Activated T-helper 1 cell treated with anti-CD3 and anti-CD28 coated beads, Interleukin-2, amount 50 U/mL, for 16 hours (primary cell): ENCODE measurements at regions not wholly inside any gene's neighbourhood (a gene's known extent, or its start where the extent isn't known, plus 50 kb on each side); places are given as distances from the start of the nearest gene placed in this dataset.

ENCODE experiments used
- DNase-seq, 2 donors: peaks; one replicate each; pipeline ENCODE4 v3.0.0-alpha.2; 2020; ENCODE audit warnings: low read depth in 1 of 2, low spot score in 1 of 2

DNA sequence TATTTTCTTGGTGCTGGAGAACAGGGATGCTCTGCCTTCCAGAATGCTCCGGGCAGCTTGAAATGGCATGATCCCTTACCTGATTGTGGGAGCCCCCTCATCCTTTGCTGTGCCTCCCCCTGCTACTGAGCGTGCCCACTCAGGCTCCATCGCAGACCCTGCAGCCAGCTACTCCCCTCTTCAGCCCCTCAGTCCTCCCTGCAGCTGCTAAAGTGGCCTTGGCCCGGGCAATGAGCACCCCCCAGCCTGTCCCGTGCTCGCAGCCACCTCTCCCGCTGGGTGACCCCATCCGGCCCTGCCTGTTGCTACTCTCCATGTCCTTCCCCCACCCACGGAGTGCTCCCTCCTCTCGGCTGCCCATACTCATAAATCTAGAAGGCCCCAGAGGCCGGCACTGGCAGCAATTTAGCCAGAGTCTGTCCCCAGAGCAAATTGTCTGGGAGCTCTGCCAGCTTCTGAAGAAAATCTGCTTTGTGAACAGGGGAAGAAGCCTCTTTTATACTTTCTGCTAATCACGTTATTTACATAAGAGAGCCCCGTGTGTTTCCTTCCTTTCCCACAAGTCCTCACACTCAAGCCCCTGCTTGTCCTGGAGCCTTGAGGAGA, 143.7 kb upstream of the FRMD6 start:
- no peak for DNase-seq

DNA sequence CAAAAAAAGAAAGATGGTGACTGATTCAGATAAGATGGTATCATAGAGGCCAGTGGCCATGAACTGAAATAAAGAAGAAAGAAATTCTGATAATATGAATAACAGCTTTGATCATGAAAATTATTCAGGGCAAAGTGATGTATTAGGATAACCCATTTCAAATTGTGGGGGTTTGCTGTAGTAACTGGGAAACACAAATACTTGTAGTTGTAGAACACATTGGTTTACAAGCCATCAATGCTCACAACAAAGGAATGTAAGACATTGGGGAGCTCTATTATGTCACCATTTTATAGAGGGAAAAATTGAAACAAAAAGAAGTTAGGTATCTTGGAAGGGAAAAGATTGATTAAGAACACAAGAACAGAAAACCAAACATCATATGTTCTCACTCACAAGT, 140.4 kb upstream of the FRMD6 start:
- no peak for DNase-seq

DNA sequence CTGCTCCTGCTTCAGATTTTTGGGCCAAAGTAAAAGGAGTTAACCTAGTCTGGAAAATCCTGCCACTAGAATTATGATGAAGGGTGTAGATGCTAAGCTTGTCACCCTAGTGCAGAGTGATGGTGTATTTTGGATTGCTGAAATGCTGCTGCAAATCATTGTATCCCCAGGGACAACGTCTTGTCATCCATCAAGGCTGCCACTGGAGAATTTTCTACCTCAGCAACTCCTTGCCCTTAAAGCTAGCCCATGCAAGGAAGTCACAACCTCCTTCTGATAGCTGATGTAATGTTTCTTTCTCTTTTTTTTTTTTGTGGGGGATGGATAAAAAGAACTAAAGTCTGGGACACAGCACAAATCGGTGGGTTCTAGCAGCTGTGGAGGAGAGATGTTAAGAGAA, 139.4 kb upstream of the FRMD6 start:
- no peak for DNase-seq

DNA sequence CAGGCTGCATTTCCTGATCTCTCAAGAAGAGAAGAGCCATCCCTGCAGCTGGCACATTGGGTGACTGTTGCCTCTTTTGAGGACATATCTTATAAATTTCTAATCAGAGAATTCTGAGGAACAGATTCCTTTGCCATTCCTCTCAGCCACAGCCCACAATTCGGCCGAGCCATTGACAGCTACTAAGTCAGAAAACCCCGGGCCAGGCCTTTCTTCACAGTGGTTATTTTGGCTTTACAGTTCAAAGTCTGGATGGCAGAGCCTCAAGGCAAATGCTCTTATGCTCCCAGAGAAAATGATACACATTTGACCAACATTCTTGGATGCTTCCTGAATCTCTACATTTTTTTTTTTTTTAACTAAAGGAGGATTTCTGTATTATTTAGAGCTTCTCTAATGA, 138.4 kb upstream of the FRMD6 start:
- DNase-seq = no peak

DNA sequence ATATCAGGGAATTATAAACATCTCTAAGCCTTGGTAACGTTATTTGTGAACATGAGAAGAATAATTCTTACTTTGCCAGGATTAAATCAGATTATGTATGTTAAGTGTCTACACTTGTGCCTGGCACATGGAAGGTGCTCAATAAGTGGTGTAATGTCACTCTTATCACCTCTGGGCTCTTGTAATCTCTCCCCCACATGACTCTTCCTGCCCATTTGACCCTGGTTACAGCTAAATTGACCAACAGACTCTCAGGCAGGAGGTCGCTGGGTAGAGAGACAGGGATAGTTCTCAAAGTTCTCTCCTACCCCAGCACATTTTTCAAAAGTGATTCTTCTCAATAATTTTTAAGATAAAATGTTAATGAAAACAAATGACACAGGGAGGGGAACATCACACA, 137.8 kb upstream of the FRMD6 start:
- no peak for DNase-seq

DNA sequence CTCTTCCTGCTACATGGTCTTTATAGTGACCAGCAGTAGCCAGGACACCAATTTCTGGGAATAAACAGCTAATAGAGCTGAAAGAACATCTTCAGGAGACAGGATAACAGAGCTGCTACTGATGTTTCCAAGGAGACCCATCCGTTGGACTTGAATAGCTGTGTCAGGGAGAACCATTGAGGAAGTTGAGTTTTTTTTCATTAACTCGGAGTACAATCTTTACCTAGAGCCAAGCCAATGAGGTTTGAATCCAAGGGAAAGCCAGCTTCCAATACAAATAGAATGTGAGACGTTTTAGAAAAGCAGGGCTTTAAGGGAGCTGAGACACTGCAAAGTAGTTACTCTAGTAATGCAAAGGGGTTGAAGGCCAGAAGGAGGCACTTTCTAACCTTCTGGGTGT, 136.1 kb upstream of the FRMD6 start:
- DNase-seq = no peak

DNA sequence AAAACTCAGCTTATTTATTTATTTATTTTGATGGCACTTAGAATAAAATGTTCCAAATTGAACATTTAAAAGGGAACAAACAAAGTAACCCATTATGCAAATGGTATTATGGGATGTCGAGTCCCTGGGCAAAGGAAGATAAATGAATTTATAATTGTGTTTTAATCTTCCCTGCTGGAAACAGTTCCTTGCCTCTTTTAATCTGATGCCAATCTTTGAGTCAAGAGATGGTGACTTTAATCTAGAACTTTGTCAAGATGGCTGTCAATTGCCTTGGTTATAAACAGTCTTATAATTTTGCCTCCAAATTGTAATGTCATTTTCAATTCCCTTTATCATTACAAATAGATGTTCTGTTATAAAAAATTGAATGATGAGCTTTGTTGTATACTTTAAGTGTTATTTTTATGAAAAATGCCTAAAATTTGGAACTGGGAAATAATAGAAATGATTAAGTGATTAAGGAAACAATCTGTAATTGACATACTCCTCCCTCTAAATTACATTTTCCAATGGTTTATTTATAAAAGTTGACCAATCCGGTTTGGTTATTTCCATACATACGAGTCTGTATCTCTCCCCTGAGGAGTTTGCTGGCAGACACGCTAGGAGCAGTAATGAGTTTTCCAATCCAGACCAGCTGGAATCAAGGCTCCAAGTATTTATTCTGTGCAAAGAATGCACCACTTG, 134.9 kb upstream of the FRMD6 start:
- DNase-seq = no peak

DNA sequence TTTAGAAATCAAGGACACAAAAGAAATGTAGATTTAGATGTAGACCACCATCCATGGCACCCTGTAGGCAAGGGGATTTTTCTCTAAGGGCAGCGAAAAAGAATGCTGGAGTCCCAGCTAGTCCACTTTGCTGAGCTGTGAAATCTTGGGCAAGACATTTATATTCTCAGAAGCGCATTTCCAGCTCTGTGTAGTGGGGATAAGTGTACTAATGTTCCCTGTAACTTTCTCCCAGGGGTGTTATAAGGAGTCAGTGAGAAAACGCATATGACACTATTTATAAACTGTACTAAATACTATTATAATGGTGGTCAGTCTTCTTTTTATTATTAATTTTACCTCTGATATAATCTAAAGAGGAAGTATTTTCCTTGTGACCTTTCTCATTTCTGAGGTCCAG, 133.4 kb upstream of the FRMD6 start:
- DNase-seq = no peak

DNA sequence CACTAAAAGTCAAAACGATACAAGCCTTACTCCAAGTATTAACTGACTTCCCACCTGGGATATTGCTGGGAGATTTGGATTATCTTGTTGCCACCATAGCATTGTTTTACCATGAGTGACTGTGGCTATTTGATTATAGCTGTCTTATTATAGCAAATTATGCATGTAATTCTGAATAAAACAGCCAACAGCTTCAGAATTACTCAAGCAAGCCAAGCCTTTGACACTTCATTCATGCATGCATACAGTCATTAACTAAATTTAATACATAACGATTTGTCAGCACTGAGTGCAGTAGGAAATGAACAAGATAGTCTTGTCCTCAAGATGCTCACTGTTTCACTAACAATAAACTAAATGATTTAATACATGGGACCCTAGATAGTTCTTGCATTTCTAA, 133.0 kb upstream of the FRMD6 start:
- no peak for DNase-seq

DNA sequence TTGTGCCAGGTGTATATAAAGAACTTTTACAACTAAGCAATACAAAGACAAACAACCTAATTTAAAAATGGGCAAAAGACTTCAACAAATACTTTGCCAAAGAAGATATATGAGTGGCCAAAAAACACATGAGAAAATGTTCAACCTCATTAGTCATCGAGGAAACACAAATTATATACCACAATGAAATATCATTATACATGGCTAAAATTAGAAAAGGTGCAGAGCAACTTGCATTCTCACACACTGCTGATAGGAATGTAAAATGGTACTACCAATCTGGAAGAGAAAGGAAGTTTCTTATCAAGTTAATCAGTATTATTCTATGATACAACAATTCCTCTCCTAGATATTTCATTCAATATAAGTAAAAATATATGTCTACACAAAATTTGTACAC, 131.6 kb upstream of the FRMD6 start:
- no peak for DNase-seq

DNA sequence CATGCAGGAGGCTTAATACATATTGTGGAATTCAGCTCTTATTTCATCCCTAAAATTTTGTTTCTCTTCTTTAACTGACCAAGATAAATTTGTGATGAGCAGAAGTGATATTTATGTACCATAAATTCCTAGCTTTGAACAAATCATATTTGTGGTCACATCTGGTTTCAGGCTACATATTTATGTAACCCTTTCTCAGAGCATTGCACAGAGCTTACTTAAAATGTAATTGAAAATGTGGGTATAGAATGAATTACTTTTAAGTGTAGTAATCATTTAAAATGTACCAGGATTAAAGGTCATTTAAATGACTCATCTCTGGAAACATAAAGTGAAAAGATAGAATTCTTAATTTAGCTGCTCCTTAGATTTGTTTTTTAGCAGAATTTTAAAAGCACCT, 129.9 kb upstream of the FRMD6 start:
- DNase-seq = no peak

DNA sequence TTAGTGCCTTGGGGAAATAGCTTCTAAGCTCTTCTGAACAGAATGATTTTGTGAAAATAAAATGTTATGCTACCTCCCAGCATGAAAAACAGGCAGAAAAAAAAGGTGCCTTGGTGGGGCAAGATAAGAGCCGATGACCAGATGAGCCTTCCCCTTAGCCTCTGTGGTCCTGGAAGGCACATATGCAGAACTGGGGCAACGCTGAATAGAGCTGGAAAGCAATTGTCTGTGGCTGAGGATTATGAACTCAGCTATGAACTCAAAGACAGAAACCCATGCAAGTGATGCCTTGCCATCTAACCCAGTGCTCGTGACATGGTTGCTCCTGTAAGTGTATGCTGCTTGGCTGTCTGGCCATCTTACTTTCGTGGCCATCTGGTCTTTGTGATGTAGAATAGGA, 128.5 kb upstream of the FRMD6 start:
- DNase-seq = no peak

DNA sequence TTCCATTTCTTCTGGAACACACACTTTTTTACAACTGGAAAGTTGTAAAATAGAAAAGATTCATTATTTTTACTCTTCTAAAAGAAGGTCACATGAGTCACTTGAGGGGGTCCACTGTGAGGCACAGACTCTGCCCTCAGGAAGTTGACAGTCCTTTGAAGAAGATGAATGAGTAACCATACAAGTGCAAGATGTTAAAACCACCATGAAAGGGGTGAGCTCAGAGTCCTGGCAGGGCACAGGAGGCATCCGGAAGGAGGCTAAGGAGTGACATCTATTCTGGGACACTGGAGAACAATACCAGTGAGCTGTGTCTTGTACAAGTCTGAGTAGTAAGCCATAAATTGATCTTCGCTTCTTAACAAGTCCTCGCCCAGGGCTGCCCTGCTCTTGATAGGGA, 126.0 kb upstream of the FRMD6 start:
- no peak for DNase-seq

DNA sequence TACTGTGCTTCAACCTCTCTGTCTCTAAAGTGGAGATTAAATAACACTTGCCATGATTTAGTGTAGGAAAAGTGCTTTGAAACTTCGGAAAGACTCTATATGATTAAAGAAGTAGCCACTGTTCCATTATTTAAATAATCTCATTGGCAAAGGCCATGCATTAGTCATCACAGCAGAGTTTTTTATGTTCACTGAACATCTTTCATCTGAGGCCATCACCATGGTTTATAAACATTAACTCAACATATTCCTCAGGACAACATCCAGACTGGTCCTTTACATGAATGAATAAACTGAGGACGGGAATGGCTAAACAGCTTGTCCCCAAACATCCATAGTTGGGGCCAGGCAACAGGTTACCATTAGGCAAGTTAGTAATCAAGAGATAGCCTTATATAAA, 124.6 kb upstream of the FRMD6 start:
- DNase-seq = no peak

DNA sequence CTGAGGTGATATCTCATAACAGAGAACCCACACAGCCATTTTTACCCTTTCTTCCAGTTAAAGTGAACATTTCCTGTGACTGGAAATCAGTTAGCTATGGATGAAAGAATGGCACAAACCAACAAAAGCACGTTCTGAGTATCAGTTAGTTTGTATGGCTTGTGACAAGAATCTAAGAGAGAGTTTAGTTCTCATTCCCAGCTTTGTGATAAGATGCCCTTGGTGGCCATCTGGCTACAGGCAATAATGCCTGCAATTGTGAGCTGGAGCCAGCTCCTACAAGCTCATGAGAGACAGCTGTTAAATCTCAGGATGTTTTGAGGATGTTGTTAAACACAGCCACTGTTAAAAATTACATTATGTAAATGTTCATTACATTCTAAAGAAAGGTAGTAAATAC, 122.0 kb upstream of the FRMD6 start:
- DNase-seq = no peak

DNA sequence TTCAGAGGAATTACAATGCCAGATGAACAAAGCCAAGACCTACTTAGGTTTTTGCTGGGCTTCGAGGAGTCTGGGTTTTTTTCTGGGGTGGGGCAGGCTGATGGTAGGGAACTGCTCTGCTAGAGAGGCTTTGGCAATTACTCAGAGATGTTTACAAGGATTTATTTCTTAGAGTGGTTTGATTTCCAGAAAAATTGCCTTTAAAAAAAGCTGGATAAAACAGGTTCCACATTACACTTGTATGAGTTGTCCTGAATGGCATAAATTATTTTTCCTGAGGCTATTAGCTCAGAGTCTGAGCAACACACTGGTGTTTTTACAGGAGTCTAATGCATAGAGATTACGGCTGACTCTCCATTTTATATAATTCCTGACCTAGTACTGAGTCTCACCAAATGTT, 118.5 kb upstream of the FRMD6 start:
- DNase-seq = no peak

DNA sequence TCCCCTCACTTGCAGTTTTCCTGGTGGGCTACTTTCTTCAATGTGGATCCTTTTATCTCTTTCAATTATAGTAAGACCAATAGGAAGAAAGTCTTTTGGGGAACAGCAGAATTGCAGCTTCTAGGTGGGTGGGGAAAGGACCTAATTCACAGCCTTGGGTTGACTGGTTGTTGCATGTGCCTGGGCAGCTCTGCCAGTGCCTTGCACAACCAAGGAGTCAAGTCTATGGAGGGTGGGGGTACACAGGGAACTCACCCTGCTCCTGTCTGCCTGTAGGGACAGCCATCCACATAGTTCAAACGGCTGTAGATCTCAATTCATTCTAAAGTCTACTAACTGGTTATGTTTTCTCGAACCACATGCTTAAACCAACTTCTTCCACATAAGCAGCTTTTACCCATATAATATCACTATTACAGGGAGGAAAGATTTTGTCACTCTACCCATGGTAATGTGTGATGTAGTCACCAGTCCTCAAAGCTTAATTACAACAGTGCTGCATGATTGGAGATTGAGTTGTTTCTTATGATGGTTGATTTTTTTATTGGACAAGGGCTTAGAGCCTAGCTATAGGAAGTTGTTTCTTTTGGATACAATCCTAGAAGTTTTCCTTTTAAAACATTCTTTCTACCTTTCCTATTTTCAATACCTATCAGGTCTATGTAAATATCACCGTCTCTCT, 117.7 kb upstream of the FRMD6 start:
- no peak for DNase-seq

DNA sequence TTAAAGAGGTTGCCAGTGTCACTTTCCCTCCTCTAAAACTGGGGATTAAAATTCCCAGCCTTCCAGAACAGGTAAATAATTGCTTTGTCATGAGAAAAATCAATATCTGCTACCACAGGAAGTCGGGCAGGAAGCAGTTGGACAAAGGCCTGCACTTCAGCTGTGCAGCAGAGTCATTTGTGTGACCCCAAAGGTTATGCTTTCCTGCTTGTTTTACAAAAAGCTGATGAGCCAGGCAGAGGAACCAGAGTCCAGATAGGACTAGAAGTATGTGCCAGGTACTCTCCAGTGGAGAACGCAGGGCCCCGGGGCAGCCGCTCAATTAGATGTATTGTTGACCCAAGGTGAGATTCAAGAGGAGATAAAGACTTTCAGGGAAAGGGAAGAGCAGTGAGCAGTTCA, 117.1 kb upstream of the FRMD6 start:
- no peak for DNase-seq

DNA sequence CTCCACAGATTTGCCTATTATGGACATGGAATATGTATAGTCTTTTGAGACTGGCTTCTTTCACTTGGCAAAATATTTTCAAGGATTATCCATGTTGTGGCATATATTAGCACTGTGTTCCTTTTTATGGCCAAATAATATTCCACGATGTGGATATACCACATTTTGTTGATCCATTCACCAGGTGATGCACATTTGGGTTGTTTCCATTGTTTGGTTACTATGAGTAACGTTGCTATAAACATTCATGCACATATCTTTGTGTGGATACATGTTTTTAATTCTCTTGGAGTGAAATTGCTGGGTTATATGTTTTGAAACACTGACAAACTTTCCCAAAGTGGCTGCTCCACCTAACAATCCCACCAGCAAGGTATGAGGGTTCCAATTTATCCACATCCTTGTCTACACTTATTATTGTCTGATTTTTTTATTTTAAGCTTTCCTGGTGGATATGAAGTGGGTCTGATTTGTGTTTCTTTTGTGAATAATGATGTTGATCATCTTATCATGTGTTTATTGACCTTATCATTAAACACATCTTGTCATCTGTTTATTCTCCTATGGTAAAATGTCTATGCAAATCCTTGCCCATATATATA, 116.2 kb upstream of the FRMD6 start:
- DNase-seq = no peak

DNA sequence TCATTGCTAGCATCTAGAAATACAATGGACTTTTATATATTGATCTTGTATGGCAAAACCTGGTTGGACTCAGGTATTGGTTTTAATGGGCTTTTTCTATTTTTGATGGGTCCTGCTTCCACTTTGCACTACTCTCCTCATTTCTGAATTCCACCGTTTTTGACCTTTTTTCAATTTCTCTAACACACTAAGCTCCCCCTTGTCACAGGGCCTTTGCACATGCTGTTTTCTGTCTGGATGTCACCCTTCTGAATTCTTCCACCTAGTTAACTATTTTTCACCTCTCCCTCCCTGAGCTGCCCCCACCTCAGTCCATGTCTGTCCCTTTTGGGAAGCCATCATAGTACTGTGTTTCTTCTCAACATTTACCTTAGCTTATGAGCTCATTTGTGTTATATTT, 112.7 kb upstream of the FRMD6 start:
- DNase-seq = no peak

DNA sequence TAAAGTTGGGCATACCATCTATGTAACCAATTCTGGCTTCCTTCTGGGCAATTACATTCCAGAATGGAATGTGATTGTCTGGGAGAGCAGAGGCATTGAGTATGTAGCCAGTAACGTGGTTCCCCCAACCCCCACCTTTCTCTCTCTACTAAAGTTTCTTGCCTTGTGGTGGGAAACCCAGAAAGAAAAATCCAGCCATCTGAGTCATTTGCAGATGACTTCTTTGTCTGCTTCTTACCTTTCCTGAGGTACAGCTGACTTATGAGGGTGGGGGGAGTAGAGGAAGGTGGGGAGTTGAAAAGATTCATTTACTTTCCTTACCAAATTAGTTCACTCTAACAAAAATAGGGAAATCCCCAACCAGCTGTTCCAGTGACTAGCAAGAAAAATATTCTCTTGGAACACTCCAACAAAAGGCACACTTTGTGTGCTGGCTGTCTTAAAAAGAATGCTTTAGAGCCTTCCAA, 112.1 kb upstream of the FRMD6 start:
- DNase-seq = no peak

DNA sequence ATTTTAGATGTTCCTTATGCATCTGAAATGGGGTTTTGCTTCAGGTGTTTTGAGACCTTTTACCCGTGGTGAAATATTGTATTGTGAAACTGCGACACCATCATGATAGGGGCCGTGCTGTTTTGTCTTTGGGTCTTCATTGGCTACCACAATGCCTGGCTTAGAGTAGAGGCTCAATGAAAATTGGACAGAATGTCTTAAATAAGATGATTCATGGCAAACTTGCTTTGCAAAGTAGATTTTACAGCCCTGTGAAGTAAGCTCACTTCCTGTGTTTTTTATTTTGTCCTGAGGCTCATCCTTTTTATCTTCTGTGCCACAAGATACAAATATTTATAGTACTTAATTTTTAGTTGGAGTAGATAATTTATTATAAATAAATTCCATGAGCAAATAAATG, 111.3 kb upstream of the FRMD6 start:
- DNase-seq = no peak
